SK-N-SH (cell line): ENCODE measurements at regions not wholly inside any gene's neighbourhood (a gene's known extent, or its start where the extent isn't known, plus 50 kb on each side); places are given as distances from the start of the nearest gene placed in this dataset.

Experiments used
- CTCF ChIA-PET: fragments of 300-600, 350-600 bp; formaldehyde crosslinking; extraction: SDS; loops from one replicate; lab custom pipeline; 2021; lab: Yijun Ruan, JAX
- POLR2A ChIA-PET: fragments of 350-600 bp; sonication (Branson Sonifier 250); formaldehyde crosslinking; extraction: SDS; loops from one replicate; lab custom pipeline; 2020; ENCODE audit warnings: antibody characterized with exemption, inconsistent platforms; lab: Yijun Ruan, JAX
- DNase-seq: peaks from one replicate; pipeline ENCODE4 v3.0.0; 2012
- H2AFZ ChIP-seq: fragments of 200-600 bp; sonication (generic); 2 replicates; pipeline ENCODE4 v1.8.1; 2016; ENCODE audit warnings: antibody characterized with exemption, mild to moderate bottlenecking, low read depth
- H3F3A ChIP-seq: fragments of 200-600 bp; sonication (generic); replicated peaks from 2 replicates; pipeline ENCODE3; 2016; ENCODE audit warnings: antibody characterized with exemption, mild to moderate bottlenecking; ENCODE audit not compliant: insufficient read depth
- H3K27ac ChIP-seq, 2 experiments: fragments of 200-500 bp in 1 of 2; fragments of 200-600 bp in 1 of 2; sonication (Bioruptor generic) in 1 of 2; sonication (generic), shearing (Covaris generic) in 1 of 2; 2 replicates each; pipeline versions ENCODE4 v1.5.1 to v1.6.1; 2014 to 2016; ENCODE audit warnings: low read depth in 2 of 2, inconsistent platforms in 1 of 2, low read length in 1 of 2, mild to moderate bottlenecking in 1 of 2, mixed read lengths in 1 of 2
- H3K27me3 ChIP-seq: fragments of 200-600 bp; sonication (generic), shearing (Covaris generic); 2 replicates; pipeline ENCODE4 v1.6.1; 2016; ENCODE audit warnings: mixed run types; ENCODE audit not compliant: insufficient read depth
- H3K36me3 ChIP-seq, 2 experiments: fragments of 200-500 bp in 1 of 2; fragments of 200-600 bp in 1 of 2; sonication (Bioruptor generic) in 1 of 2; sonication (generic) in 1 of 2; replicated peaks in 1 of 2; 2 replicates each; pipeline versions ENCODE3 to v1.5.1; 2014 to 2016; ENCODE audit warnings: low read length in 1 of 2, mild to moderate bottlenecking in 1 of 2; ENCODE audit not compliant: insufficient read depth in 2 of 2, control insufficient read depth in 1 of 2
- H3K4me1 ChIP-seq, 2 experiments: fragments of 200-500 bp in 1 of 2; fragments of 200-600 bp in 1 of 2; sonication (Bioruptor generic) in 1 of 2; sonication (generic), shearing (Covaris generic) in 1 of 2; 2 replicates each; pipeline versions ENCODE4 v1.5.1 to v1.6.1; 2014 to 2016; ENCODE audit warnings: low read depth in 1 of 2, low read length in 1 of 2, mixed run types in 1 of 2; ENCODE audit not compliant: insufficient read depth in 2 of 2, control insufficient read depth in 1 of 2
- H3K4me2 ChIP-seq: fragments of 200-600 bp; sonication (generic), shearing (Covaris generic); 2 replicates; pipeline ENCODE4 v1.6.1; 2017; ENCODE audit warnings: mixed run types
- H3K4me3 ChIP-seq, 2 experiments: fragments of 200-500 bp in 1 of 2; fragments of 200-600 bp in 1 of 2; sonication (Bioruptor generic) in 1 of 2; sonication (generic), shearing (Covaris generic) in 1 of 2; 2 replicates each; pipeline versions ENCODE4 v1.5.1 to v1.8.1; 2014 to 2016; ENCODE audit warnings: low read depth in 2 of 2, inconsistent platforms in 1 of 2, low read length in 1 of 2, mild to moderate bottlenecking in 1 of 2, mixed read lengths in 1 of 2, moderate library complexity in 1 of 2
- H3K79me2 ChIP-seq: fragments of 200-600 bp; sonication (generic); 2 replicates; pipeline ENCODE4 v1.8.1; 2017; ENCODE audit warnings: mild to moderate bottlenecking; ENCODE audit not compliant: insufficient read depth
- H3K9ac ChIP-seq: fragments of 200-600 bp; sonication (generic); 2 replicates; pipeline ENCODE4 v1.6.1; 2017; ENCODE audit warnings: mixed run types
- H3K9me2 ChIP-seq: fragments of 200-600 bp; sonication (generic); 2 replicates; pipeline ENCODE4 v1.6.1; 2017; ENCODE audit warnings: mixed run types
- H3K9me3 ChIP-seq: fragments of 200-600 bp; sonication (generic); 2 replicates; pipeline ENCODE4 v1.6.1; 2017; ENCODE audit warnings: mixed run types, mild to moderate bottlenecking, moderate library complexity
- H4K20me1 ChIP-seq: fragments of 200-600 bp; sonication (generic); 2 replicates; pipeline ENCODE4 v1.6.1; 2017; ENCODE audit warnings: mild to moderate bottlenecking, mixed run types; ENCODE audit not compliant: insufficient read depth
- CHD2 ChIP-seq: fragments of 150-350 bp; IDR thresholded peaks from 2 replicates; pipeline ENCODE4 v1.6.1; 2018; ENCODE audit warnings: low read length; ENCODE audit not compliant: partially characterized antibody
- ELF1 ChIP-seq: IDR thresholded peaks from 2 replicates; pipeline ENCODE4 v1.4.0; 2012
- GABPA ChIP-seq: IDR thresholded peaks from 2 replicates; pipeline ENCODE4 v1.4.0; 2012; ENCODE audit warnings: low read depth, mild to moderate bottlenecking
- GATA2 ChIP-seq: sonication (generic); formaldehyde crosslinking; IDR thresholded peaks from 2 replicates; pipeline ENCODE4 v1.5.0; 2020; ENCODE audit warnings: mild to moderate bottlenecking, missing genetic modification reagents
- IRF3 ChIP-seq: fragments of 150-350 bp; IDR thresholded peaks from 2 replicates; pipeline ENCODE4 v1.6.1; 2016; ENCODE audit warnings: mild to moderate bottlenecking, low read depth, low read length
- MAX ChIP-seq: IDR thresholded peaks from 2 replicates; pipeline ENCODE4 v1.4.0; 2012; ENCODE audit warnings: low read depth
- NRF1 ChIP-seq: IDR thresholded peaks from 2 replicates; pipeline ENCODE4 v1.6.1; 2012; ENCODE audit warnings: low read depth, mild to moderate bottlenecking, low read length
- REST ChIP-seq: IDR thresholded peaks from 2 replicates; pipeline ENCODE4 v1.6.1; 2012; ENCODE audit warnings: mild to moderate bottlenecking, low read depth, low read length, moderate library complexity
- RFX5 ChIP-seq: IDR thresholded peaks from 2 replicates; pipeline ENCODE4 v1.6.1; 2012; ENCODE audit warnings: mild to moderate bottlenecking, improper control_type of control experiment, low read length
- SIN3A ChIP-seq: IDR thresholded peaks from 2 replicates; pipeline ENCODE4 v1.6.1; 2012; ENCODE audit warnings: low read depth, mild to moderate bottlenecking, low read length, moderate library complexity, borderline replicate concordance
- TAF1 ChIP-seq: IDR thresholded peaks from 2 replicates; pipeline ENCODE4 v1.6.1; 2012; ENCODE audit warnings: low read depth, mild to moderate bottlenecking, low read length, moderate library complexity, borderline replicate concordance
- TCF12 ChIP-seq: IDR thresholded peaks from 2 replicates; pipeline ENCODE4 v1.4.0; 2012
- USF2 ChIP-seq: fragments of 150-350 bp; IDR thresholded peaks from 2 replicates; pipeline ENCODE4 v1.6.1; 2017; ENCODE audit warnings: antibody characterized with exemption, low read length, low read depth, borderline replicate concordance
- YY1 ChIP-seq: IDR thresholded peaks from 2 replicates; pipeline ENCODE4 v1.4.0; 2012; ENCODE audit warnings: low read depth, mild to moderate bottlenecking
- ZBTB33 ChIP-seq: IDR thresholded peaks from 2 replicates; pipeline ENCODE4 v1.4.0; 2012; ENCODE audit warnings: low read depth, borderline replicate concordance
- WGBS: methylation state at CpG from one replicate; pipeline ENCODE4 v1.1.6; 2017; ENCODE audit warnings: low lambda C conversion rate; 5-methylcytosine and 5-hydroxymethylcytosine counted together

GRCh38 chr3:197355713-197356112 is 57.3 kb upstream of the DLG1 start (continued):
- no peak for TF ChIP-seq REST
- TF ChIP-seq RFX5 = no peak
- no peak for TF ChIP-seq NRF1
- TF ChIP-seq CHD2 = no peak
- no peak for TF ChIP-seq ELF1
- no peak for TF ChIP-seq SIN3A
- no peak for TF ChIP-seq USF2
- no peak for TF ChIP-seq GABPA
- no peak for TF ChIP-seq TAF1
- TF ChIP-seq YY1 = no peak
- no peak for TF ChIP-seq TCF12

- Histone ChIP-seq H3K9me3 (0 out of 2 replicates have a peak, but pooled peaks cover 4% of the 10 kb centered on the region), H3F3A (no peaks in the 10 kb centered on the region), H3K79me2 (no peaks in the 10 kb centered on the region), H3K27me3 (no peaks in the 10 kb centered on the region), H3K27ac (peak overlapping the region in 1 of 2 experiments; percentile 36; a peak in 1 of 4 replicates), H3K4me3 (no peak overlapping the region), H3K9me2 (no peaks in the 10 kb centered on the region), H3K4me2 (no peak overlapping the region), H2AFZ (0 out of 2 replicates have a peak overlapping the region, but pooled peaks have one; percentile 13), H3K36me3 (no peaks in the 10 kb centered on the region), H3K4me1 (peaks cover 0 to 29% of the 10 kb centered on the region in 2 experiments; a peak in 1 of 4 replicates), H3K9ac (no peak overlapping the region), H4K20me1 (no peaks in the 10 kb centered on the region)
- CTCF ChIA-PET = interaction anchor here (3.0 kb wide), 1 partner anchor 98 kb away, joined by 12 read pairs; no protein-coding TSS in a partner anchor
- POLR2A ChIA-PET = interaction anchor here (0.9 kb wide), 1 partner anchor 11 kb away, joined by 3 read pairs; no protein-coding TSS in a partner anchor
- peak; percentile 49 for DNase-seq
- no peak for TF ChIP-seq GATA2
- TF ChIP-seq IRF3 = no peak
- TF ChIP-seq MAX = no peak
- TF ChIP-seq ZBTB33 = no peak
- TF ChIP-seq CHD2 = no peak
- no peak for TF ChIP-seq NRF1
- WGBS = 90% methylated on average over 13 of the region's 19 CpGs
Measured at GRCh38 chr3:197354568-197355001, 56.2 kb upstream of the DLG1 start.
